ENCODE measurements at regions not wholly inside any gene's neighbourhood (a gene's known extent, or its start where the extent isn't known, plus 50 kb on each side); places are given as distances from the start of the nearest gene placed in this dataset.

DNA sequence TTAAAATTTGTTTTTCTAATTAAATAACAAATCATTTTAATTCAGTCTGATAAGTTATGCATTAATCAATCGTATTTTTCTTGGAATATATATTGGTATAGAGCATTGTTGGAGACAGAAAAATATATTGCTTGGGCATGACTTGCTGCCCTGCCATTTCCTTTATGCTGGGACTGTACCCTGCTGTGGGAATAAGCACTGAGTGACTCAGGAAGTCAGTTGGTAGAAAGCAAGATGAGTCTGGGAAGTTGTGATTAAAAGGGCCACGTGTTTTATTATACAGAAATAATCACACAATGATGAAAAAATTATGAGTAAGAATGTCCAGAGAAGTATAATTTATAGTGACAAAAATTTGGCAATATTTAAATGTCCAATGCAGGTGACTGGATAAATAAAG lies 139.5 kb downstream of the KIF18A start:
- no peak for DNase-seq

DNA sequence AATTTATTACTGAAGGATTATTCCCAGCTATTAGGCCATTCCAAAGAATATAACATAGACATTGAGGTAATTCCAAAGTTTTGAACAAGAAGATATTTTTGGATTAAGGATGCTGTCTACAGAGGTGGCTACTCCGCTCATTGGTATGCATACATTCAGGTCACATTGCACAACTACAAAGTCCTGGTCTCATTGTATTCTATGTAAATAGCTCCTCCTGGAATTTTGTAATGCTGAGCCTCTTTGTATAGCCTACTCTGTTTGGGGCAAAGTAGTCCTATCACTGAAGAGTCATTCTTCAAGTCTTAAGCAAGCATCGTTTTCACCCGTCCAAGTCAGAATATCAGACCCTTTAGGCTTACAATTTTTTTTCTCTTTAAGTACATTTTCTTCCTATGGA lies 142.4 kb downstream of the KIF18A start:
- DNase-seq, result no peak

DNA sequence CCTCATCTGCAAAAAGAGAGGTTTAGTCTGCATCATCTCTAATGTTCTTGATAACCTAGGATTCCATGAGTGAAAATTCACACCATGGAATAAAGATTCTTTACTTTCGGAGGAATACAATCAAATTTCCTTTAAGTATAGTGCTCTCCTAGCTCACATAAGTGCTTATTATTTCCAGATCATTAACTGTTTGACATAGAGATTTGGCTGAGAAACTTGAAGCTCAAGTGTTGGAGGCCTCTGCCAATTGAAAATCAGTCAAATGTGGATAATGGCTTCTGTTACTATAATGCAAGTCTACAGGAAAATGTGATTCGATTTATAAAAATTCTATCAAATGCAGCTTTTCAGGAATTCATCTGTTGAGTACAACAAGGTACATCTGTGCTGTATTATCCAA lies 144.6 kb downstream of the KIF18A start:
- no peak for DNase-seq

DNA sequence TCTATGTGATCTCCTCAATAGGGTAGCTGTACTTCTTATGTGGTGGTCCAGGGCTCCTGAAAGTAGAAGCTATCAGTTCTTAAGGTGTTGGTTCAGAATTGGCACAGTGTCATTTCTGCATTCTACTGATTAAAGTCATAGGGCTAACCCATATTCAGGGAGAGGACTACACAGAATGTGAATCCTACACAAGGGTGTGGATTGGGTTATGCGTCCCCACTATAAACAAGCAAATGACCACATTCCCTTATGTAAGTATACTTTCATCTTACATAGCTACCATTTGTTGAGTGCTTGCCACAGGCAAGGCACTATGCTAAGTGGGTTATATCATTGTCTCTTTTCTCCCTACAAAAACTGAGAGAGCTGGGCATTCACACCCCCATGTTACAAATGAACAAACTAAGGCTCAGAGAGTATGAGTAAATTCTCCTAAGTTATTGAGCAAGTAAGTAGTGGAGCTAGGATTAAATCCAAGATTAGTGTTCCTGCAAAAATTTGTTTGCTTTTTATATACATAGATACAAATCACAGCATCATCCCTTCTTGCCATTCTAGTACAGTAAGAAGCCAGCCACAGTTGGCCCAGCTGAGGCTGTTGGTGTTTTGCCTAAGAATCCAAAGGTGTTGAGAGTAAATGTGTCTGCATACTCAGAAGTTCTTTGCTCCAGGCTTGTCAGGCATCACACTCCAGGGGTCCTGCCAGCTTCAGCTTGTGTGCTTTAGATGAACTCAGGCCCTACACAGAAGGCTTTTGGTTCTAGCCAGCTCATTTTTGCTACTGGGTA lies 157.8 kb downstream of the KIF18A start:
- DNase-seq, result no peak

DNA sequence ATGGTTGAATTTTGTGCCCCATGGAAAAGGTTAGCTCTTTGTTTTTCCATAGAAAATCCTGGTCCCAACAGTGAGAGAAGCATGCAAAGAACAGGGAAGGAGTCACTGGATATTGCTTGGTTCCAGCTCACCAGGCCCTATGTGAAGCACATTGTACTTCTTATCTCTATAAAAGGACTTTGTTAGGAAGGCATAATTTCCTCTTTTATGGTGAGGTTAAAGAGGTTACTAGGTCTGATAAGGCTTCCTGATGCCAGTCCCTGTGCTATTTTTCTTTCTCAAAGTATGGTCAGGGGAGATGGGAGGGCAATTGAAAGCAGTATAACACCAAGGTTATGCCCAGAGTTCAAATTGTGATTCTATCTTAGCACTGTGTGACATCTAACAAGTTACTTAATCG lies 162.6 kb downstream of the KIF18A start:
- no peak for DNase-seq

DNA sequence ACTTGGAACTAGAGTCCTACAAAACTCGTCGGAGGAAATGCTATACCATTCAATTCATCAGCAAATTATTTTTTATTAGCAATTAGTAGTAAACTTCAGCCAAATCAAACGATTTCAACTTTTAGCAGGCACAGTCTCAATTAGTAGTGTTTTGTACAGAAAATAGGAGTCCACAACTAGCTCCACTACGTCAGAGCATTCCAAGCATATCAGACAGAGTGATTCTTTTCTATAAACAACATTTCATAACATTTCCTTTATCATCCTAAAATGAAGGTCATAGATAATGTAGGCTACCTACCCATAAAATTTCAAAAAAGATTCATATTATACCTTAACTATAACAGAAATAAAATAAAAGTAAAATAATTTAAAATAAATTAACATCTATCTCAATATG lies 169.9 kb downstream of the KIF18A start:
- no peak for DNase-seq

DNA sequence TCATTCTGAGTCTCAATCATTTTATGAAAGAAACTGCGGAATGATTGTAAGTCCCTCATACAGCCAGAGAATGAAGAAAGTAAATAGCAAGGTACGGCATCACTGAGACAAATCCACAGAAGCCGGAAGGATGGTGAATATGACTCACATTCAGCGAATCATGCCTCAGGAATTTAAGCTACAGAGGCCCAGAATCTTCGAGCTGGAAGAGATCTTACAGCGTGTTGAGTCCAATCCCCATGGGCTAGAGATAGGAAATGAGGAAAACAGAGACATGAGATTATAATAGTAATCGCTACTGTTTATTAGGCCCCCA lies 173.2 kb downstream of the KIF18A start:
- DNase-seq, result peak; percentile 83

DNA sequence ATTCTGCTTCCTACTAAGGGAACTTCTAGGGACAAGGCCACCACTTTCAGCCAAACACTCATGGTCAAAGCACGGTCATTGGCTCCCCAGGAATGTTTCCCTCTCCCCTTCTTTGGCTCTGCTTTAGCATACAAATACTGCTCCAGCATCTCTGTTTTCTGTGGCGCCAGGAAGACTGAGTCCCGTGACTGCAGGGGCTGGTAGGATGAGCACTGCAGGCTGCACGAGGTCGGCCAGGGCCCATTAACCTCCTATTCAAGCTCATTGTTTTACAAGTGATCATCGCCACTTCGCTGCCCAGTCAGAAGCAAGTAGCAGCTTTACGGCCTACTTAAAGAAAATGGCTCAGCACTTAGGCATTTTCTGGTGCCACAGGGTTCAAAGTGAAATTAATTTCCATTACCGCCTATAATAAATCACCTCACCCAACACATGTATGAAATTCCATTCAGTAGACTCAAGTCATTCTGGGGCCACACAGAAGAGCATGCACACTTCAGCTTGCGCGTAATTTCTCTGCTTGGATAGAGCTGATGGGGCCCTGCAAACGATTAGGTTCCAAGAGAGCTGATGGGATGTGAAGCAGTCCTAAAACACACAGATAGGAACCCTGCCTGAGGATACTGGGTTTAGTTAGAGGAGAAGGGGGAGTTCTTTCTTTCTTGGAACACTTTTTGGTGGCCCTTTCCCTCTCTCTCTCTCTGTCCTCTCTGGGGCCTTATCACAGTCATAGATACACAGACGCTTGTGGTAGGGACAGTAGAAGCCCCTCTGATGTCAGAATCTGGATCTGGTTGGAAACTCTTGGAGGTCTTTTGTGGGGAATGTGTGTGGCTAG lies 173.7 kb downstream of the KIF18A start:
- DNase-seq, result no peak

DNA sequence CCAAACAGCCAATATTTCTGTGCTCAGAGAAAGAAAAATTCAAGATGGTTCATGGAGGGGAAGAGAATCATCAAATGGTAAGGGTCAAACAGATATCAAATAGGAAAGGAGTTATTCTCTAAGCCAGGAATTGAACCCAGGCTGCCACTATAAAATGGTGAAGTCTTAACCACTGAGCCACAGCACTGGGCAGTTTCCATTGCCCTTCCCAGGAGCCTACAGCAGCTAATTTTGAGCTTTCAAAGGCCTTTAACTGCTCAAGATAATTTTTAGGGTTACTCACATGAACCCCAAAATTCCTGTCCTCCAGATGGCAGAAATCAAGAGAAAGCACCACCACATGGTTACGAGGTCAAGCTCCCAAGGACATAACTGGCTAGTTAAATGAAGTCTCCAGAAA lies 176.2 kb downstream of the KIF18A start:
- DNase-seq, result no peak

DNA sequence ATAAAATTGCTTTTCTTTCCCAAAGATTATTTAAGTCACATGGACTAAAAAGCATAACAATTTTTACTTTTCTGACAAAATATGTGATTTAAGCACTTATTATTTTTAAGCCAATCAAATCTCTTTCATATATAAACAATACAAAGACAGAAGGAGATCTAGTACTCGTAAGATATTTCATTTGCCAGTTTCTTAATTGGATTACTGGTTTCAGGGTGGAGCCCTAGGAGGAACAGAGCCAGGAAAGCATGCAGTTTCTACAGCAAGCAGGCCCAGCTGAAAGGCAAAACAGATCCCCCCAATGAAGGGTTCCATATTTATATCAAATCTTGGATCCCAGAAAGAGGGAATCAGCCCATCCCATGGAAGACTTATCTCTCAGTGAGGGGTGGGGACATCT lies 177.0 kb downstream of the KIF18A start:
- DNase-seq, result no peak

DNA sequence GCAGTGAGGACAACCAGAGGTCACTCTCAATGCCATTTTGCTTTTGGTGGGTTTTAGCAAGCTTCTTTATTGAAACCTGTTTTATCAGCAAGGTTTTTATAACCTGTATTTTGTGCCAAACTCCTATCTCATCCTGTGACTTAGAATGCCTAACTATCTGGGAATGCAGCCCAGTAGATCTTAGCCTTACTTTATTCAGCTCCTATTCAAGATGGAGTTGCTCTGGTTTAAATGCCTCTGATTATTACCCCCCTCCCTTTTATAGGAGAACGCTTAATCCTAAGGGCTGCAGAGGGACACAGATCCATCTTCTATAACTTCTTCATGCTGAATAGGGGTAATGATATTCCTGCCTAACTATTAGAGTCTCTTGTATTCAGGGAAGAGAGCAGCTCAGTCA lies 179.1 kb downstream of the KIF18A start:
- no peak for DNase-seq

DNA sequence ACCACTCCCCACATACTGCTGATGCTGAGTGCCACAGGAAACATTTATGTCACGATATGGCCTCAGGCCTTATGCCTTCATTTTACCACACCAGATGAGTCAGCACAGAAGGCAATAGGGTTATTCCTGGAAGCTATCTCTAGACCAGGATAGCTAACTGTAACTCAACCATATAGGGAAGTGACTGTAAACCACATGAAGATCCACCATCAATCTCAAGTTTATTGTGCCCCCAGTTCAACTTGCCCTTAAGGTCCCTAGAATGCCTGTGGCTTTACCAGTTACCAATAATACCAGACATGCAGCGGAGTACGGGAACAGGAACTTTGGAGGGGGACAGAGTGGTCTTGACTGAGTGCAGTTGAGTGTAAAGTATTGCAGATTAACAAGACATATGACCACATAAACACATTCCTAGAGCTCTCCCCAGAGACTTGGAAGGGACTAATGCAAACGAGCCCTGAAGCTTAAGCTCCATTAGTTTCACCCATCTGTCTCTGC lies 180.9 kb downstream of the KIF18A start:
- DNase-seq, result peak; percentile 75

DNA sequence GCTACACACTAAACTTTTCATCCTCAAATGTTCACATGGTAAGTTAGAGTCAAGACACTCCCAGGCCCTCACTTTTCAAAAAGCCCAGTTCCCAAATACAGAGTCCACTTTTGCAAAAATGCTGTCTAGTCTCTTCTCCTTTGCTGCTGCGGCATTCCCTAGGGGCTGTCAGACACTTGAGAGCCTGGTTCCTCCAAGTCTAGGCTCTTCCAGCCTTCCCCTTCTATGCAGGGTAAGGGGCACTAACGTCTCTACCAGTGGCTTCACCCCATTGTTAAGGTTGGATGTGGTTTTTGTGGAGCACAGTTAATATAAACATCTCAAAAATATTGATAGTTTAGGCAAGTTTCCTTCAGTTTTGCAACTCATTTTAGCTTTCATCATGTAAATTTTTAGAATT lies 181.5 kb downstream of the KIF18A start:
- DNase-seq, result no peak

DNA sequence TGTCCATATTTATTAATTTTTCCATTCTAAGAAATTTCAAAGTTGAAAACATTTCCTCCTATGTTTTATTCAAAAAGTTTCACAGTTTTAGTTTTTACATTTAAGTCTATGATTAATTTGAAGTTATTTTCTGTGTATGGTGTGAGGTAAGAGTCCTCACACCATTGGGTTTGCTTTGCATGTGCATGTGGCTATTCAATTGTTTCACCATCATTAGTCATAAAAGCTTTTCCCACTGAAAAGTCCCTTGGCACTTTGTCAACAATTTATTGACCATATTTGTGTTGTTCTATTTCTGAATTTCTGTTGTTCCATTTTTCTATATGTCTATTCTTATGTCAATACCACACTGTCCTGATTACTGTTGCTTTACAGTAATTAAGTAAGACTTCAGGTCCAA lies 186.5 kb downstream of the KIF18A start:
- DNase-seq, result no peak

DNA sequence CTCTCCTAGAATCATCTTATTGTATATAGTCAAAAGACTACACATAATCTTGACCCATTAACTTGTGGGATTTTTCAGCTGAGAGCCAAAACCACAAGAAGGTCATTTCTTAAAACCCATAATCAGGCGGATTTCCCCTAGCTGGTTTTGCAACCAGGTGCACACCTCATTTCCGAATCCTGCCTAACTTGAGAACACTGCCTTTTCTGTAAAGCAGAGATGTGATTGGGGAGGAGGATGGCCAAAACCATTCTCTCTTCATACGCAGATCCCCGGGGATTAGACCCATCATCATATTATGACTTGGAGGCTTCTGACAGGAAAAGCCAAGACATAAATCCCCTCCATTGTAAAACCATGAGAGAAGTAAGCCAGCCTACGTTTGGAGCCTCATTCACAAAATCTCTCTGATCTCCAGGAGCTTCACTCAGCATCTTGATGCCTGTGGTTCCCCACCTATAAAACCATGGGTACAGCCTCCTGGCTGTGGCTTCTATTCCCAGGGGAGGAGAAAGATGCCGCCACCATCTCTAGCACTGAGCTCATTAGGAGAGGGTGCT lies 191.3 kb downstream of the KIF18A start:
- DNase-seq, result no peak

DNA sequence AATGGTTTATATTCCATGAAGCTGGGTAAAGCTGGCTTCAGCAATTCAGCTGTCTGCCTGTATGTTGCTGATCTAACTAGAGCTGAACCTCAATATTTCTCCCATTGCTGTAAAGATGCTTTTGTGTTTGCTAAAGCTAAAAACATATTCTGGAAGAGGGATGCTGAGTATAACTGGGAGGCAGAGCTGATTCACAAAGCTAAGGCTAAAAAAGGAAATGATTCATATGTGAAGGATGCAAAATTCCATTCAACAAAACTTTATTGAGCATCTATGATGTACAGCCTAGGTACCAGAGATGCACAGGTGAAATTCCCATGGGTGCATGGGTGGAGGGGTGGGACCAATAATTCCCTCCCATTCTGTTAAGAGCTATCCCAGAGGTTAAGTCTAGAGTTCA lies 193.9 kb downstream of the KIF18A start:
- DNase-seq, result no peak

DNA sequence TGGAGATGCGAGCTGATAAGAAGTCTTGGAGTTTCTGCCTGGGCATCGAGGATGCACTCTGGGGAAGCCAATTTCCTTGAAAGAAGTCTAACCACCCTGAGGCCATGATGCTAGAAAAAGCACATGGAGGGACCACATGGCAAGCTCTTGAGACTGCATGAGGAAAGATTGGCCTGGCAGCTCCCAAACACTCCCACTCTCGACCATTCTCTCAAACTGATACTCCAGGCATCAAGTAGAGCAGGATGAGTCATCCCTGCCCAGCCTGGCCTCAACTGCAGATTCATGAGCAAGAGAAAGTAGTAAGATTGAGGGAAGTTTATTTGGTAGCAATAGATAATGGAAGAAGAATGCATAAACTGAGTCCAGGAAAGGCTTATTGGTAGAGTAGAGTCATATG lies 194.3 kb downstream of the KIF18A start:
- no peak for DNase-seq

DNA sequence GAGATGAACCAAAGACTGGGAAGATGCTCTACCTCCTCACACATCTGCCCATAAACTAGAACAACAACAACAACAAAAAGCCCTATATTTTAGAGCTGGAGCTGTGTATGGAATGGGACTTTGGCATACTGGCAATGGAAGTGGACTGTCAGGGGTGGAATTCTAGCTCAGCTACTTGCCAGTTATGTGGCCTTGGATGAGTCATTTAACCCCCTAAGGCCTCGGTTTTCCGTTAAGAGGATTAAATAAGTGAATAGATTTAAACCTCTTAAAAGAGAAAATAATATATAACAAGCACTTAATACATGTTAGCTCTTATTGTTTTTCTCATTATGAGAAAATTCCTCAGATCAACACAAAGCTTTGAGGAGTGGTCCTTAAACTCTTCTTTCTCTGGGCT lies 195.0 kb downstream of the KIF18A start:
- no peak for DNase-seq

DNA sequence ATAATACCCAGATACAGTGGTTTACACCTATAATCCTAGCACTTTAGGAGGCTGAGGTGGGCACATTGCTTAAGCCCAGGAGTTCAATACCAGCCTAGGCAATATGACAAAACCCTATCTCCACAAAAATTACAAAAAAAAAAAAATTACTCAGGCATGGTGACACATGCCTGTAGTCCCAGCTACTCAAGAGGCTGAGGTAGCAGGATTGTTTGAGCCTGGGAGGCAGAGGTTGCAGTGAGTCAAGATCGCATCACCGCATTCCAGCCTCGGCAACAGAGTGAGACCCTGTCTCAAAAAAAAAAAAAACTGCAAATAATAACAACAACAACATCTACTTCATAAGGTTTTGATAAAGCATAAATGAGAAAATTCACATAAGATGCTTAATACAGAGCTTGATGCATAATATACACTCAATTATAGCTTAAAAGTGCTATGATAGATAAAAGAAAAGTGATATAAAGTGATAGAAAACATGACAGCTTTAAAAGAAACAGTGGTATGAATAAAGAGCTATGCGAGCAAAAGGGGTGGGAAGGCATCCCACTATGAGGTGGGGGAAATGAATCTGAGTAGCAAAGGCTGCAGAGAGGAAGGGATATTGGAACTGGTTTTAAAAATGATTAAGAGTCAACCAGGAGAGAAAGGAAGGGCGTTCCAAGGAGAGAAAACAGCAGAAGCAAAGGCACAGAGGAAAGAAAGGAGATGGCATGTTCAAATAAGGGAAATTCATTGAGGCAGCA lies 197.6 kb downstream of the KIF18A start:
- DNase-seq, result peak; percentile 21

DNA sequence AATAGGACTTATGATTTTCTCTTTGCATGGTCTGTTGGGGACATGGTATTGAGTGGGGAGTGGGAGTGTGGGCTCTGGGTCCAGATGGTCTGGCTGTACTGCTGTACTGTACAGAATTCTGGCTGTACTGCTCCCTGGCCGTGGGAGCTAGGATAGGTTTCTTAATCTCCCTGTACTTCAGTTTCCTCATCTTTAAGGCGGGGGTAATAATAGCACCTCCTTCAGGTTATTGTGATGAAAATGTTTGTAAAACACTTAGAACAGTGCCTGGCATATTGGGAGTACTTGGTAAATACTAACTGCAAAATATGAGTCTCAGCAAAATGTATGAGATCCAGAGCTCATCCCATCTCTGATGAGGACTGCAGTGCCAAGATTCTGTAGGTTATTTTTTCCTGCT lies 198.6 kb downstream of the KIF18A start:
- no peak for DNase-seq

DNA sequence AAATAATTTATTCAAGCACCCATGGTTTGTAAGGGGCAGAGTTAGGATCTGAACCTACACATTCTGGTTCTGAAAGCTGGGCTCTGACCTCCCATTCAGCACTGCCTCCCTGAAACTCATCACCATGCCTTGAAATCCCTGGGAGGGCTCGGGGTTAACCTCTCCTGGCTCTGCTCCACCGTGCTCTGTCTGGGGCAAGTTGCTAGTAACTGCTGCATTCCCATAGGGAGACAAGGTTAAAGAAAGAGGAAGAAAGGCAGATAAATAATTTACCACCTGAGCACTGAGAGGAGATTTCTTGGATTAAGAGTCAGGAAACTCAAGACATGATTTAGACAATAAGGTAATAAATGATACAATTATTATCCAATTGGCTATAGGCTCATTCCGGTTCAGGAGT lies 199.3 kb downstream of the KIF18A start:
- DNase-seq, result no peak

DNA sequence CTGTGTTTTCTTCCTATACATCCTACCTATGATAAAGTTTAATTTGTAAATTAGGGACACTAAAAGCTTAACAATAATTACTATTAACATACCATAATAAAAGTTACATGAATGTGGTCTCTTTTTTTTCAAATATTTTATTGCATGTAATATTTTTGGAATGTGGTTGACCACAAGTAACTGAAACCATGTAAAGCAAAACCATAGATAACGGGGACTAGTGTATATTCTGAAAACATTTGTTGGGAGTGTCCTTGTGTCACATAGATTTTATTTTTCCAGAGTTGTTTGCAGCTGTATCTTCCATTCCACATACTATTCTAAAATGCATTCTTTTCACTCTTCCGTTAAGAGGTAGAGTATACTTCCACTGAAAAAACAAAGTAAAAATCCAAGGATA lies 200.4 kb downstream of the KIF18A start:
- DNase-seq, result no peak

DNA sequence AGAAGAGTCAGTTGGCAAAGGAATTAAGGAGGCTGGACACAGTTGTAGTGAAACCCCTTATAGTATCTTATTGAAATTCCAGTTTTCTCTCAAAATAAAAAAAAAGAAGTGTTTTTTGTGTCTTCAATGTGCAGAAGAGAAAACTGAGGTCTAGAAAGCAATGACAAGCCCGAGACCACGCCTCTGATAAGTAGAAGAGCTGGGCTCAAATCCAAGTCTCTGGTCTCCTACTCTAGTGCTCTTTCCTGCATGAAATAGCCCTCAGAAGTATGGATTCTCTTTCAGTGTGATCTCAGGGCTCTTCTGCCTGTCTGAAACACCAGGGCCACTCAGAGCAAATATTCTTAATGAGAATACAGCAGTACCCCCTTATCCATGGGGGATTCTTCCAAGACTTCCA lies 200.9 kb downstream of the KIF18A start:
- DNase-seq, result no peak
